ENCODE measurements at regions not wholly inside any gene's neighbourhood (a gene's known extent, or its start where the extent isn't known, plus 50 kb on each side); places are given as distances from the start of the nearest gene placed in this dataset.
"Not testable (repeated sequence)": the region's sequence is repeated elsewhere in the genome, so short reads cannot be mapped to it uniquely, and the experiment has no call there.

- no peak for DNase-seq (ENCODE audit: low read depth in 2 of 2, low spot score in 1 of 2)
Measured at GRCh38 chr21:15275615-15276235, 210.9 kb upstream of the NRIP1 start.

GRCh38 chr21:15276243-15276642, 211.4 kb upstream of the NRIP1 start:
- DNase-seq (ENCODE audit: low read depth in 2 of 2, low spot score in 1 of 2): no peak

- no peak for DNase-seq (ENCODE audit: low read depth in 2 of 2, low spot score in 1 of 2)
Measured at GRCh38 chr21:15277466-15277865, 212.7 kb upstream of the NRIP1 start.

- DNase-seq (ENCODE audit: low read depth in 2 of 2, low spot score in 1 of 2): no peak
Measured at GRCh38 chr21:15278279-15278678, 213.5 kb upstream of the NRIP1 start.

- DNase-seq (ENCODE audit: low read depth in 2 of 2, low spot score in 1 of 2): no peak
Measured at GRCh38 chr21:15278851-15279250, 214.1 kb upstream of the NRIP1 start.

GRCh38 chr21:15279482-15279881, 214.7 kb upstream of the NRIP1 start:
- no peak for DNase-seq (ENCODE audit: low read depth in 2 of 2, low spot score in 1 of 2)

- DNase-seq (ENCODE audit: low read depth in 2 of 2, low spot score in 1 of 2): no peak
Measured at GRCh38 chr21:15281714-15282113, 216.9 kb upstream of the NRIP1 start.

- DNase-seq (ENCODE audit: low read depth in 2 of 2, low spot score in 1 of 2): no peak
Measured at GRCh38 chr21:15282665-15283064, 217.9 kb upstream of the NRIP1 start.

- no peak for DNase-seq (ENCODE audit: low read depth in 2 of 2, low spot score in 1 of 2)
Measured at GRCh38 chr21:15283138-15283537, 218.3 kb upstream of the NRIP1 start.

- no peak for DNase-seq (ENCODE audit: low read depth in 2 of 2, low spot score in 1 of 2)
Measured at GRCh38 chr21:15283789-15284188, 219.0 kb upstream of the NRIP1 start.

- no peak for DNase-seq (ENCODE audit: low read depth in 2 of 2, low spot score in 1 of 2)
Measured at GRCh38 chr21:15285556-15285955, 220.8 kb upstream of the NRIP1 start.

- no peak for DNase-seq (ENCODE audit: low read depth in 2 of 2, low spot score in 1 of 2)
Measured at GRCh38 chr21:15289246-15289645, 224.4 kb upstream of the NRIP1 start.

GRCh38 chr21:15289896-15290841, 225.4 kb upstream of the NRIP1 start:
- DNase-seq (ENCODE audit: low read depth in 2 of 2, low spot score in 1 of 2): no peak

GRCh38 chr21:15291621-15292266, 226.9 kb upstream of the NRIP1 start:
- DNase-seq (ENCODE audit: low read depth in 2 of 2, low spot score in 1 of 2): no peak

- DNase-seq (ENCODE audit: low read depth in 2 of 2, low spot score in 1 of 2): no peak
Measured at GRCh38 chr21:15293240-15293639, 228.4 kb upstream of the NRIP1 start.

GRCh38 chr21:15295875-15296274, 231.1 kb upstream of the NRIP1 start:
- no peak for DNase-seq (ENCODE audit: low read depth in 2 of 2, low spot score in 1 of 2)

- DNase-seq (ENCODE audit: low read depth in 2 of 2, low spot score in 1 of 2): no peak
Measured at GRCh38 chr21:15297824-15298223, 233.0 kb upstream of the NRIP1 start.

- DNase-seq (ENCODE audit: low read depth in 2 of 2, low spot score in 1 of 2): no peak
Measured at GRCh38 chr21:15298306-15298705, 233.5 kb upstream of the NRIP1 start.

GRCh38 chr21:15298755-15299154, 234.0 kb upstream of the NRIP1 start:
- DNase-seq (ENCODE audit: low read depth in 2 of 2, low spot score in 1 of 2): not testable (repeated sequence)

GRCh38 chr21:15300131-15300530, 235.3 kb upstream of the NRIP1 start:
- DNase-seq (ENCODE audit: low read depth in 2 of 2, low spot score in 1 of 2): no peak

GRCh38 chr21:15301014-15301413, 236.2 kb upstream of the NRIP1 start:
- no peak for DNase-seq (ENCODE audit: low read depth in 2 of 2, low spot score in 1 of 2)

GRCh38 chr21:15301736-15302135, 236.9 kb upstream of the NRIP1 start:
- DNase-seq (ENCODE audit: low read depth in 2 of 2, low spot score in 1 of 2): no peak
